ENCODE measurements at regions not wholly inside any gene's neighbourhood (a gene's known extent, or its start where the extent isn't known, plus 50 kb on each side); places are given as distances from the start of the nearest gene placed in this dataset.

- Mint-ChIP-seq H3K36me3 (ENCODE audit: unreplicated experiment) (no peaks in the 10 kb centered on the region), H3K27ac (ENCODE audit: unreplicated experiment) (no peak overlapping the region), H3K4me3 (ENCODE audit: unreplicated experiment) (no peak overlapping the region), H3K4me1 (ENCODE audit: unreplicated experiment) (no peaks in the 10 kb centered on the region), H3K9me3 (ENCODE audit: unreplicated experiment) (peaks cover 3% of the 10 kb centered on the region), H3K27me3 (ENCODE audit: unreplicated experiment) (no peaks in the 10 kb centered on the region)
- no peak for DNase-seq (ENCODE audit: extremely low spot score, unreplicated experiment)
- TF ChIP-seq, protein P1, sequence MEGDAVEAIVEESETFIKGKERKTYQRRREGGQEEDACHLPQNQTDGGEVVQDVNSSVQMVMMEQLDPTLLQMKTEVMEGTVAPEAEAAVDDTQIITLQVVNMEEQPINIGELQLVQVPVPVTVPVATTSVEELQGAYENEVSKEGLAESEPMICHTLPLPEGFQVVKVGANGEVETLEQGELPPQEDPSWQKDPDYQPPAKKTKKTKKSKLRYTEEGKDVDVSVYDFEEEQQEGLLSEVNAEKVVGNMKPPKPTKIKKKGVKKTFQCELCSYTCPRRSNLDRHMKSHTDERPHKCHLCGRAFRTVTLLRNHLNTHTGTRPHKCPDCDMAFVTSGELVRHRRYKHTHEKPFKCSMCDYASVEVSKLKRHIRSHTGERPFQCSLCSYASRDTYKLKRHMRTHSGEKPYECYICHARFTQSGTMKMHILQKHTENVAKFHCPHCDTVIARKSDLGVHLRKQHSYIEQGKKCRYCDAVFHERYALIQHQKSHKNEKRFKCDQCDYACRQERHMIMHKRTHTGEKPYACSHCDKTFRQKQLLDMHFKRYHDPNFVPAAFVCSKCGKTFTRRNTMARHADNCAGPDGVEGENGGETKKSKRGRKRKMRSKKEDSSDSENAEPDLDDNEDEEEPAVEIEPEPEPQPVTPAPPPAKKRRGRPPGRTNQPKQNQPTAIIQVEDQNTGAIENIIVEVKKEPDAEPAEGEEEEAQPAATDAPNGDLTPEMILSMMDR (IDR thresholded peaks at IDR 0.05), result no peak
These were observed 309.0 kb upstream of the MAF start for GRCh38 chr16:79909571-79909970.

DNA sequence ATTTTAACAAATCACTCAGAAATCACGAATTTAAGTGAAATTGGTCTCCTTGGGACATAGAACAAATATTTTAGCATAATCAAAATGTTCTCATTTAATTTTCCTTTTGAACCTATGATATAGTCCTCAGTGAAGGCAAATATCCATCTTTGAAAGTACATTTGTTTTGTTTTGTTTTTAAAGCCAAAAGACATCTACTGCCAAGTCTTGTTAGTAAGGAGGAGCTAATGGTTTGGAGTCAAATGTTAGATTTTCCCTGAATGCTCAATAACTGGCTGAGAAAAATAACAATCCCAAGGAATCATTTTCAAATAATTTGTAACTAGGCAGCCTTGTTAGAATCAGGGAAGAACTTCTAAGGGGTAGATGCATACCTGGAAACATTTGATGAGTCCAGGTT lies 302.9 kb upstream of the MAF start:
- TF ChIP-seq, protein P1 (IDR thresholded peaks at IDR 0.05), result no peak
- Mint-ChIP-seq H3K9me3 (ENCODE audit: unreplicated experiment) (peaks cover 3% of the 10 kb centered on the region), H3K4me1 (ENCODE audit: unreplicated experiment) (peaks cover 36% of the 10 kb centered on the region), H3K4me3 (ENCODE audit: unreplicated experiment) (no peak overlapping the region), H3K27me3 (ENCODE audit: unreplicated experiment) (no peaks in the 10 kb centered on the region), H3K27ac (ENCODE audit: unreplicated experiment) (no peak overlapping the region), H3K36me3 (ENCODE audit: unreplicated experiment) (no peaks in the 10 kb centered on the region)
- DNase-seq (ENCODE audit: extremely low spot score, unreplicated experiment), result no peak

- Mint-ChIP-seq H3K4me3 (ENCODE audit: unreplicated experiment) (no peak overlapping the region), H3K27me3 (ENCODE audit: unreplicated experiment) (no peaks in the 10 kb centered on the region), H3K4me1 (ENCODE audit: unreplicated experiment) (peaks cover 46% of the 10 kb centered on the region), H3K27ac (ENCODE audit: unreplicated experiment) (no peak overlapping the region), H3K36me3 (ENCODE audit: unreplicated experiment) (no peaks in the 10 kb centered on the region), H3K9me3 (ENCODE audit: unreplicated experiment) (no peaks in the 10 kb centered on the region)
- DNase-seq (ENCODE audit: extremely low spot score, unreplicated experiment), result no peak
- TF ChIP-seq, protein P1 (IDR thresholded peaks at IDR 0.05), result no peak
These were observed 301.8 kb upstream of the MAF start for GRCh38 chr16:79902351-79902750.

- TF ChIP-seq, protein P1 (IDR thresholded peaks at IDR 0.05), result no peak
- Mint-ChIP-seq H3K27me3 (ENCODE audit: unreplicated experiment) (no peaks in the 10 kb centered on the region), H3K4me3 (ENCODE audit: unreplicated experiment) (no peak overlapping the region), H3K27ac (ENCODE audit: unreplicated experiment) (no peak overlapping the region), H3K4me1 (ENCODE audit: unreplicated experiment) (peaks cover 50% of the 10 kb centered on the region), H3K36me3 (ENCODE audit: unreplicated experiment) (no peaks in the 10 kb centered on the region), H3K9me3 (ENCODE audit: unreplicated experiment) (no peaks in the 10 kb centered on the region)
- no peak for DNase-seq (ENCODE audit: extremely low spot score, unreplicated experiment)
These were observed 301.0 kb upstream of the MAF start for GRCh38 chr16:79901522-79901921.

DNA sequence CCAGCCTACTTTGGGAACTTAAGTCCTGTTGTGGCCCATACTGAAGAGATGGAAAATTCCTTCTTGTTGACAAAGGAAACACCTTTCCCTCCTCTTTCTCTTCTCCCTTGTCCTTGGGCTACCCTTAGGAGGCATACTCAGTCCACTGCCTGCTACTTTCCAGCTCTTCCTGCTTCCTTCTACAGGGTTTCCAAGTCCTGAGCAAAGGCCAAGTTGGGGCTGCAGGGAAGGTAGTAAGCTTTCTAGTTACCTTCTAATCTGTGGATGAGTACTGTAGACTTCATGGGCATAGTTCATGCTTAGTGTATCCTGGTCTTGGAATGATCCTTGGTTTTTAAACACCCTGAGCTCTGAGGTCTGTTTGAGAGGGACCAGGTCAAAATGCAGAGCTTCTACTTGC lies 299.2 kb upstream of the MAF start:
- Mint-ChIP-seq H3K27me3 (ENCODE audit: unreplicated experiment) (no peaks in the 10 kb centered on the region), H3K4me3 (ENCODE audit: unreplicated experiment) (no peak overlapping the region), H3K4me1 (ENCODE audit: unreplicated experiment) (peaks cover 50% of the 10 kb centered on the region), H3K36me3 (ENCODE audit: unreplicated experiment) (no peaks in the 10 kb centered on the region), H3K9me3 (ENCODE audit: unreplicated experiment) (no peaks in the 10 kb centered on the region), H3K27ac (ENCODE audit: unreplicated experiment) (no peak overlapping the region)
- no peak for DNase-seq (ENCODE audit: extremely low spot score, unreplicated experiment)
- TF ChIP-seq, protein P1 (IDR thresholded peaks at IDR 0.05), result no peak

Measured in osteocyte (in vitro differentiated cells).